ENCODE measurements at regions not wholly inside any gene's neighbourhood (a gene's known extent, or its start where the extent isn't known, plus 50 kb on each side); places are given as distances from the start of the nearest gene placed in this dataset.
"Not testable (repeated sequence)": the region's sequence is repeated elsewhere in the genome, so short reads cannot be mapped to it uniquely, and the experiment has no call there.

DNA sequence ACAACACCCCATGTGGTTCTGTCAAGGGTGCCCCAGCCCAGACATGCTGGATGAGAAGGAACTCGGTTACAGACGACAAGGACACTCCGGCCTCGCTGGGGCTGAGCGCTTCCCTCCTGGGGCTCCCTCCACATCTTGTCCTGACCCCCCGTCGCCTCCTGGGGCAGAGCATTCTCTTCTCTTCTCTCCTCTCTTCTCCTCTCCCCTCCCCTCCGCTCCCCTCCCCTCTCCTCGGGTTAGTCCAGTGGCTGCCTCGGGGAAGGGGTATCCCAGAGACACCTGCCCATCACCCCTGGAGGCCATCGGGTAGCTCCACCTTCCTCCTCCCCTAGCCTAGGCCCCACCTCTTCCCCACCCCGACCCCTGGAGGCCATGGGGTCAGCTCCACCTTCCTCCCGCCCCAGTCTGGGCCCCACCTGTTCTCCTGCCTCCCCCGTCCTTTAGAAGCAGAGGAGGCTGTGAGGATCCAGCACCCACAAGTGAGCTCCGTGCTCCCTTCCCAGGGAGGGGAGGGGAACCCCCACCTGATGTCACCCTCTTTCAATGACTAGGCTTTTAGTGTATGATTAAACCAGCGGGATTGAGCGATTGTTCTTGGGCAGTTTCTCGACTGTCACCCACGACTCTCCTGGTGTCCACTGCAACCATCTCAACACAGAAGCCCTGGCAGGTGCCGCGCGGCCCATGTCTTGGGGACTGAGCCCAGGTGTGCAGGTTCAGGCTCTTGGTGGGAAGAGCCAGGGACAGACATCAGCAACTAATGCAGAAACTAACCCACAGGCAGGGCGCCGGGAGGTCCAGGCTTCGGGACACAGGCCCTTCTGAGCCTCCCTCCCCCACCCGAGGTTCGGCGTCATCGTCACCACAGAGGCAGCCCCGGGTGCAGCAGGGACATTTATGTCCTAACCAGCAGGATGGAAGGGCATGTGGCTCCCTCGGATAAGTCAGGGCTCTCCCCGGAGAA, 330.4 kb downstream of the ADGRD1 start:
- intact Hi-C loops (cut with DNase I) = not testable (repeated sequence)
- peak in 2 of 10 donors; percentile 63 to 77 for DNase-seq

DNA sequence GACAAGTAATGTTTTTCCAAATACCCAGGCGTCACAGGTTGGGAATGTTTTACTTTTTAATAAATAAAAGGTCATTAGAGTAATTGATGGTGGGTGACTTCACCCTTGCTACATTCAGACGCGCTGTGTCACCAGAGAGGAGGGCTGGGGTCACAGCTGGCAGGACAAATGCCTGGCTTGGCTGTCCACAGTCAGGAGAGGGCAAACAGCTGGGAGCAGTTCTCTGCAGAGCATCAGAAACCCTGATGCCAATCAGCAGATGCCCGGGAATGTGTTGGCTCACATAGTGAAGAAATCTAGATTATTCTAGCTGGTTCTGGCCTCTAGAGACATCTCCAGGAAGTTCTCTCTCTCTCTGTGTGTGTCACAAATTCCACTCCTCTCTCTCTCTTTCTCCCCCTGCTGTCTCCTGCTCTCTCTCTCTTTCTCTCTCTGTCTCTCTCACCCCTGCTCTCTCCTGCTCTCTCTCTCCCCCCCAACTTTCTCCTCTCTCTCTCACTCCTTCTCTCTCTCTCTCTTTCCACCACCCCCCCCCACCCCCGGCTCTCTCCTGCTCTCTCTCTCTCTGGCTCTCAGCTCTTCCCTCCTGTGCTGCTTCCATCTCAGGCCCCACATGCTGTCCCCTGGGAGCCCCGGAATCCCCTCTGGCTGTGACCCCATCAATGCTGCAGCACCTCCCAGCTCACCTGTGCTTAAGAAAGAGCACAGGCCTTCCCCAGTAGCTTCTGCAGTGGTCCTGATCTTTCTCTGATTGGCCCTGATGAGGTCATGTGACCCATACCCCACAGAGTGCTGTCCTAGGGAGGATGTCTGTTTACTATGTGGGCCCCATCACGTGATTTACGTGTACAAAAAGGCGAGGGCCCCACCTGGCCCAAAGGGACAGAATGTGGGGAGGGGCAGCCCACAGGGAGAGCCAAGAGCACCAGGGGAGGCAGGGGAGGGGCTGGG, 331.5 kb downstream of the ADGRD1 start:
- peak in 1 of 10 donors; percentile 53 for DNase-seq
- intact Hi-C loops (cut with DNase I) = not testable (repeated sequence)

DNA sequence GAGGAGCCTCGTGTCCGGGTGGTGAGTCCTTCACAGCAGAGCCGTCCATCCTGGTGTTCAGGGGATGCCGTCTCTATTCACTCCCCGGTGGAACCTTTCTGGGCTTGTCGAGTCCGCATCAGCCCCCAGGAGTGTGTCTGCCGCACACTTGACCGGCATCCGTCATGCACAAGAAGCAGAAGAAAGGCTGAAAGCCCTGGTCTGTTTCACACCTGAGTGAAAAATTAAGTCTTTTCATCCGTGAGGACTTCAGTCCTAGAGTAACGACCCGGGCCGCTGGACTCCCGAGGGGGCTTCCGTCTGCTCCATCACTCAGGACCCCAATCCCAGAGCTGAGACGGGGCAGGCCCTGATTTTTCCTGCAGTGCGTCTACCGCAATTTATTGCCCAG, 332.2 kb downstream of the ADGRD1 start:
- intact Hi-C loops (cut with DNase I) = not testable (repeated sequence)
- peak in 2 of 10 donors; percentile 65 to 70 for DNase-seq

DNA sequence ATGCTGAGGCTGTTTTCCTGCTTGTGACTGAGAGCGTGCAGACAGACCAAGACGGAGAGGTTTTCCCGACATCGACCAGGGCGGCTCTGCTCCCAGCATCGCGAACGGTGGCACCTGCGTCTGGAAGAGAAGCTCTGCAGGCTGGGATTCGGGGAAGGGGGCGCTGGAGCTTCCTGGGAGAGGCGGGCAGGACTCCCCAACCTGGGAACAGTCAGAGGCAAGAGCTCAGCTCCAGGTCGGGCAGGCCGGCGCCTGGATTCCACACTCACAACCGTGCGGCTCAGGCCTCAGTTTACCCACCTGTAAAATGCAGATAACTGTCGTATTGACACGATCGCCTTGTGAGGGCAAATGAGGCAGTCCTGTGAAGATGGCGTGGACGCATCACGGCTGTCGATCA, 332.6 kb downstream of the ADGRD1 start:
- intact Hi-C loops (cut with DNase I) = not testable (repeated sequence)
- DNase-seq = peak in 1 of 10 donors; percentile 47

DNA sequence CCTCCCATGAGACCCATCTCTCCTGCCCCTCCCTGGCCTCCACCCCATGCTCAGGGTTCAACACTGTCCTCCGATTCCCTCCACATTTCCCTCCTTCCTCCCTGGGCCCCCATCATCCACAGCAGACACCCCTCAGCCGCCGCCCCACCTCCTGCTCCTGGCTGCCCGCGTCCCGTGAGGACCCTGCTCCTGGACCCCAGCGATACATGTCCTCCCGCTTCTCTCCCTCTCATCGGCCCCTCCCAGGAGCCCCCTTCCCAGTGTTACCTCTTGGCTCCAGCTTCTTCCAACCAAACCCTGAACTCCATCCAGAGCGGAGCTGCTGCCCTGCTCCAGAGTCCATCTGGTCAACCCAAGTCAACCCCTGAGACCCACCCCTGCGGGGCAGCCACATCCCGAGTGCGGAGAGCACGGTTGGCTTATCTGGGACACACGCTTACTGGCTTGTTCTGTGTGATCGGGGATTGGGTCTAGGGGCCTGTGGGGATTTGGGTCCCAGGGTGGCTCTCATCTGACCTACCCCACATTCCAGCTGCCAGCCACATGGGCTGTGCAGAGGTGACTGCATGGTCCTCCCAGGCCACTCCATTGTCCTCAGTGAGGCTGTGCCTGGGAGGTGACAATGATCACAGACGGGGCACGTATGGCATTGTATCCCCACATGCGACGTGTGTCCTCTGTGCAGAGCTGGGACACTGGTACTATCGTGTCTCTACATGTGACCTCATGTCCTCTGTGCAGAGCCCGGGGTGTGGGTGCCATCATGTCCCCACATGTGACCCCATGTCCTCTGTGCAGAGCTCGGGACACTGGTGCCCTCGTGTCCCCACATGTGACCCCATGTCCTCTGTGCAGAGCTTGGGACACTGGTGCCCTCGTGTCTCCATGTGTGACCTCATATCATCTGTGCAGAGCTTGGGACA, 333.6 kb downstream of the ADGRD1 start:
- peak in 2 of 10 donors; percentile 52 to 59 for DNase-seq
- intact Hi-C loops (cut with DNase I) = no loop called here

DNA sequence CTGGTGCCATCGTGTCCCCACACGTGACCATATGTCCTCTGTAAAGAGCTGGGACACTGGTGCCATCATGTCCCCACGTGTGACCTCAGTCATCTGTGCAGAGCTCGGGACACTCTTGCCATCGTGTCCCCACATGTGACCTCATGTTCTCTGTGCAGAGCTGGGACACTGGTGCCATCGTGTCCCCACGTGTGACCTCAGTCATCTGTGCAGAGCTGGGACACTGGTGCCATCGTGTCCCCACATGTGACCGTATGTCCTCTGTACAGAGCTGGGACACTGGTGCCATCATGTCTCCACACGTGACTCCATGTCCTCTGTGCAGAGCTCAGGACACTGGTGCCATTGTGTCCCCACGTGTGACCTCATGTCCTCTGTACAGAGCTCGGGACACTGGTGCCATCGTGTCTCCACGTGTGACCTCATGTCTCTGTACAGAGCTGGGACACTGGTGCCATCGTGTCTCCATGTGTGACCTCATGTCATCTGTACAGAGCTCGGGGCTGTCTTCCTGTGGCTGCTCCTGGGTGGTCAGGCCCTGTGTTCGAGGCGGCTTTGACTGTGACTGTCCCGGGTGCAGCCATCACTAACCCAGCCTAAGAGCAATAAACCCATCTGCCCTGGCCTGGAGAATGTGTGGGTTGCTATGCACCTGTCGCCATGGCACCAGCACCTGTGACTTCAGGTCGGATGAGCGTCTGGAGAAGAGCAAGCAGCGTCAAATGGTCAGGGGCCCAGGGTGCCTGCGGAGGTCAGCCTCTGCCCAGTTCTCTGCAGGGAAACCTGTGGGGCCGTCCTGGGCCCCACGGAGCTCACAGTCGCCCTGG, 334.4 kb downstream of the ADGRD1 start:
- peak in 2 of 10 donors; percentile 36 to 66 for DNase-seq
- intact Hi-C loops (cut with DNase I) = no loop called here

DNA sequence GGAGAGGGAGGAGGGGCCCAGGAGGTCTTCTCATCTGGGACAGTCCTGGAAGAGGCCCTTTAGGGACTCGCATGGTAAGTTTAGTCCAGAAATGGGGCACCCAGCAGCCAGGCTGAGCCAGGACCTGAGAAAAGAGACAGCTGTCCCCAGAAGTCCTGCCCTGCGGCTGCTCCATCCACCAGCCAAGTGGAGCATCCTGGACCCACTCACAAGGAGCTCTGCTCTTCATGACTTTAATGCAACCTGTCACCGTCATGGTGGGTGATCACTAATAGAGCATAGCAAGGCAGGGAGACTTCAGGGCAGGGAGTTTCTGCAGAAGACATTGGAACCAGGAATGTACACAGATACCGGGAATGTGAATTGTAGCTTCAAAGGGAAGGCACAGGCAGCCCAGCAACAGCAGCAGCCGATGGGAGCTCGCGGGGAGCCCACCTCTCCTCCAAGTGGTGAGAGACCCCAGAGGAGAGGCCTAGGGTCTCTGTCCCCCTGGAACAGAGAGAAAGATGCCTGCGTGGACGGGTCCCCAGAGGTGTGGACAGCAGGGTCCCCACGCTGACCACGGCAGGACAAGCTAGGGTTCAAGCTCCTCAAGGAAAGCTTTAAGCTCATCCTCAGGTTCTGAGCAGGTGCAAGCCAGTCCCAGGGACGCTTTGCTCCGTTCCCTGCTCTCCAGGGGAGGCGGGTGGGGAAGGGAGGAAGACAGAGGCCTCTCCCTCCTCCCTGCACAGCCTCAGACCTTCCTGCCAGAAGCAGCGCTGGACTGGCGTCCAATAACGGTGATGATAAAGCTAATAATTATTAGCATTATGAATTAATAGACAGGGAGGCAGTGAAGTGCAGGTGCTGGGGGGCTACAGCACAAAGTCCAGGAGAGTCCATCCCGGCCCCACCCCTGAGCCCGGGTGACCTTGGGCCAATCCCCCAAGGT, 335.3 kb downstream of the ADGRD1 start:
- intact Hi-C loops (cut with DNase I) = not testable (repeated sequence)
- DNase-seq = peak in 2 of 10 donors; percentile 67 to 78

DNA sequence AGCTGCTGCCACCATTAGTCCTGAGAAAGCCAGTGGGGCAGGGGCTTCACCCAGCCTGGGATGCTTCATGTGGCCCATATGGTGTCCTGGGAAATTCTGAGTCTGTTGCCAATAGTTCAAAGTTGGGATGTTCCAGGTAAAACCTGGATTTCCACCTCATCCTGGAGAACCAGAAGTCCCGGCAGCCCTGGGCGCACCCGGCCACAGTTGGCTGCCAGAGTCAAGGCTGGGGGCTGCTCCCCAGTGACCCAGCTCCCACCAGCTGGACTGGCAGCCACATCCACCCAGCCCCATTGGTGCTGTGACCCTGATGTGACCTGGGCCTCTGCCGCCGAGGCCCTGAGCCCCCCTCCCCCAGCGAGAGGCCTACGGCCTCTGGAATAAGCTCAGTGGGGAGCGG, 336.1 kb downstream of the ADGRD1 start:
- DNase-seq = peak in 1 of 10 donors; percentile 72
- intact Hi-C loops (cut with DNase I) = loop anchor here (10.0 kb wide), 1 partner anchor 375 kb away; no protein-coding TSS in a partner anchor

DNA sequence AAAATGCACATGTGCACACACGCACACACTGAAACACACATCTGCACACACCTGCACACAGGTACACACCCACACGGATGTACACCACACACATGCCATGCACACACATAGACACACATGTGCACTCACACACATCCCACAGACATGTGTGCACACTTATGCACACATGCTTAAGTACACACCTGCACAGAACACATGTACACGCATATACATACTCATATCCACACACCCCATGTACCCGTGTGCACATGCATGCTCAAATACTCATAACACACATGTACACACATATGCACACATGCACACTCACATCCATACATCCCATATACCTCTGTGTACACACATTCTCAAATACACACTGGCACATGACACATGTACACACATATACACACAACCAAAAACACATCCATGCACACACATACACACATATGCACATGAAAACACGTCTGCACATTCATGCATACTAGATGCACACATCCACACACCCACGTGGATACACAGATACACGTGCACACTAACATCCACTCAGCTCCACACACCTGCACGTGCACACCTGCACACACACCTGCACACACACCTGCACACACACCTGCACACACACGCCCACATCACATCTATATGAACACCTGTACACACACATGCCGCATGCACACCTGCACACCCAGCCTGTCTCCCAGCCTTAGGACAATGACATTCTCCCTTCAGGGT, 336.7 kb downstream of the ADGRD1 start:
- DNase-seq = no peak
- intact Hi-C loops (cut with DNase I) = loop anchor here (10.0 kb wide), 1 partner anchor 374 kb away; no protein-coding TSS in a partner anchor

DNA sequence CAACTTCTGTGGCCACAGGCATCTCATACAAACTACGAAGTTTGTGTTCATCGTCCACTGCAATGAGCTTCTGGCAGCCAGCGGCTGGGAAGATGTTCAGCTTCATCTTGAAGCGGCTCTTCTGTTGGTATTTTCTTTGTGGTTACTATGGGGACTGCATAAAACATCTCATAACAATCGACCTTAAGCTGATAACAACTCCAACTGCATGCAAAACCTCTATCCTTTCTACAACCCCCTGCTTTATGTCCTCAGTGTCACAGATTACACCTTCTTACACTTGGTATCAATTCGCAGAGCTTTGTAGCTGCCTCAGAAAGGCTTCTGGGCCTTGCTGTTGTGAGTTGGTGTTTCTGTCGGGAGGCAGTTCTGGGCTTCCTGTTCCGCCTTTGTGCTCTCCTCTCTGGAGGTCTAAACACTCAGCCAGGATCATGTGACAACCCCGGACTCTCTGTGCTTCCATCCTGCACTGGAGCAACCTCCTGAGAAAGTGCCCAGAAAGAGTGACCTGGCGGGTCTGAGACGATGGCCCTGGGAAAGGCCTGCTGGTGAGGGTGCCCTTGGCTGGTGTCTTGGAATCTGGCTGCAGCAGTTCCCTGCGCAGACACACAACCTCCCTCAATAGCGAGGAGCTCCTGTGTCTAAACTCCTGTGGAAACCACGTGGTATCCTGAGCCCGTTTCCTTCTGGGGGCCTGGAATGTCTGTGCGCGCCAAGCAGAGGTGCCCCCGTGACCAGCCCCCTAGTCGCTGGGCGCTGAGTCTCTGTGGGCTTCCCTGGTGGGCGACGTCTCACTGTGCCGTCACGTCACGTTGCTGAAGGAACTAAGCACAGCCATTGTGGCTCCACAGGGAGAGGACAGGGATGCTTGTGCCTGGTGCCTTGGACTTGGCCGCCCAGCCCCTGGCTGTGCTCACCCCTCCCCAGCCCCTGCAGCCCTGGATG, 339.6 kb downstream of the ADGRD1 start:
- DNase-seq = peak in 2 of 10 donors; percentile 66 to 78
- intact Hi-C loops (cut with DNase I) = loop anchor here (10.0 kb wide), 1 partner anchor 371 kb away; no protein-coding TSS in a partner anchor

DNA sequence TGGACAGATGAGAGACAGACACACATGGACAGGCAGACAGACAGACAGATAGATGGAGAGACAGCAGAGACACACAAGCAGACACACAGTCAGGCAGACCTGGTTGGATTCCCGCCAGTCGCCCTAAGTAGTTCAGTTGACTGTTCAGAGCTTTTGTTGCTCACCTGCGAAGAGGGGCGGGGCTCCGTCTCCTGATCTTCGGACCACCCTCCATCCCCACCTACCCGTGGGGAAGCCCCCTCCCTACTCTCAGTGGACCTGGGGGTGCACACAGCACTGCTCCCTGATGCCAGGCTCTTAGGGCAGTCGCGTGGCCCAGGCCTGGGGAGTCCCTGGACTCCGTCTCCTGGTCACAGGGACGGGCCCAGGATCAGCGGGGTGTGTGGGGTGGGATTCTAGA, 341.0 kb downstream of the ADGRD1 start:
- DNase-seq = peak in 2 of 10 donors; percentile 30 to 36
- intact Hi-C loops (cut with DNase I) = loop anchor here (10.0 kb wide), 1 partner anchor 370 kb away; no protein-coding TSS in a partner anchor

DNA sequence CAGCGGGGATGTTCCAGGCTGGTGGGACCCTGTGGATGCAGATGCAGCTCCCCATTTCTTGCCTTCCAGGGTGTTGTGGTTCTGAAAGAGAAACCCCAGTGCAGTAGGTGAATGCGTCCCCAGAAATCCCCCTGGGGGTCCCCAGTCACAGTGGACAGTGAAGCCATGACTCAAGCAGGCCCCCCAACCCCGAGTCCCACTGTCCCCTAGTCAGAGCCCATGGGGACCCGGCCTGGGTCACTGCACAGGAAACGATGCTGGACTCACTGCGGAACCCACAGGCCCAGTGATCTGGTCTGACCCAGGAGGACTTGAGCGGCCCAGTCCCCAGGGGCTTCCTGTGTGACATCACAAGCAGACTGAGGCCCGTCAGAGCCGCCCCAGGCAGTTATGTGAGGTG, 341.4 kb downstream of the ADGRD1 start:
- intact Hi-C loops (cut with DNase I) = loop anchor here (10.0 kb wide), 1 partner anchor 370 kb away; no protein-coding TSS in a partner anchor

DNA sequence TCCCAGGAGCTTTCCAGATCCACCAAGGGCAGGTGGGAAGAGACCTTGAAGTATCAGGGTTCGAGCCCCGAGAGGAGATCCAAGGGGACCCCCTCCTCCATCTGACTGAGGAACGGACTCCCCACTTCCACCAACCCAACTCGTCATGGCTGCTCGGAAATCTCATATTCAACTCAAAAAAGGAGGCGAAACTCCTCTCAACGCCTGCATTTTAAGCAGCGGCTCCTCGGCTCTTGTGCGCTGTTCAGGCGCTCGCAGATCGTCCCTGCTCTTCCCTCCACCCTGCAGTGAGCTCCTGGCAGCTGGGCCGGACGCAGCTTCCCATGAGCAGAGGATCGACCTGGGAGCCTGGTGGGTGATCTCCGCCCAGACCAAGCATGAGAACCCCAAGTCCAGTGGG, 341.9 kb downstream of the ADGRD1 start:
- intact Hi-C loops (cut with DNase I) = loop anchor here (10.0 kb wide), 1 partner anchor 369 kb away; no protein-coding TSS in a partner anchor
- peak in 1 of 10 donors; percentile 43 for DNase-seq

More for the DNA sequence above, 341.4 kb downstream of the ADGRD1 start:
- DNase-seq = not testable (repeated sequence)

DNA sequence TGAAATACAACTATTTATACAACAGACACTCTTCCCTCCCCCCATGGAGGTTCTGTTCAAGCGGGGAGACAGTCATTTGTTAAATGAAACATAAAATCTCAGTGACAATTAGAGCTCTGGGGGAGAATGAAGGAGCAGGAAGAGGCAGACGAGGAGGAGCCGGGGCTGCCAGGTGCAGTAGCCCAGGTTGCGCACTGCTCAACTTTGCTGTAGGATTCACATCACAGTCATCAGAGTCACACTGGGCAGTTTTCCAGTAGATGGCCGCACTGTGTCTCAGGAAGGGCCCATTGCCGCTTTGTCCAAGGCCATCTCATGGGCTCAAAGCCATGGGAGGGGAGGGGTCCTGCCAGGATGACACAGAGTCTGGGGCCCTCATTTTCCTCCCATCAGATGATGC, 342.4 kb downstream of the ADGRD1 start:
- DNase-seq = peak in 1 of 10 donors; percentile 63
- intact Hi-C loops (cut with DNase I) = loop anchor here (10.0 kb wide), 1 partner anchor 369 kb away; no protein-coding TSS in a partner anchor

DNA sequence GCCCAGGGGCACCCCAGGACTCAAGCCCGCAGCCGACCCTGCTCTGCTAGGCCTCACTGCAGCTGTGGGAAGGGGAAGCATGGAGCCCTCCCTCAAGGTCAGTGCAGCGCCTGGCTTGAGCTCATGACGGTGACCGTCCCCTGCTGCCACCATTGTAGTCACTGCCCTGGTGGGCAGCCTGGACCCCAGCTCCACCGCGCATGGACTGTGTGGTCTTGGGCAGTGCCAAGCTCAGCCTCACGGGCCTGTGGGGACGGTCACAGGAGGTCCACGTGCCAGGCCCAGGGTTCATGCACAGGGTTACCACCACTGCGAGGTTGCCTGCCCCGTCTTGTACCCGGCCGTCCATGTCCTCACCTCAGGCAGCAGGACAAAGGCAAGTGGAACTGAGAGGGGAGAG, 342.9 kb downstream of the ADGRD1 start:
- intact Hi-C loops (cut with DNase I) = loop anchor here (10.0 kb wide), 1 partner anchor 368 kb away; no protein-coding TSS in a partner anchor

More for the DNA sequence above, 342.9 kb downstream of the ADGRD1 start:
- DNase-seq = peak in 2 of 10 donors; percentile 78 to 82
